ENCODE measurements at regions not wholly inside any gene's neighbourhood (a gene's known extent, or its start where the extent isn't known, plus 50 kb on each side); places are given as distances from the start of the nearest gene placed in this dataset.

DNA sequence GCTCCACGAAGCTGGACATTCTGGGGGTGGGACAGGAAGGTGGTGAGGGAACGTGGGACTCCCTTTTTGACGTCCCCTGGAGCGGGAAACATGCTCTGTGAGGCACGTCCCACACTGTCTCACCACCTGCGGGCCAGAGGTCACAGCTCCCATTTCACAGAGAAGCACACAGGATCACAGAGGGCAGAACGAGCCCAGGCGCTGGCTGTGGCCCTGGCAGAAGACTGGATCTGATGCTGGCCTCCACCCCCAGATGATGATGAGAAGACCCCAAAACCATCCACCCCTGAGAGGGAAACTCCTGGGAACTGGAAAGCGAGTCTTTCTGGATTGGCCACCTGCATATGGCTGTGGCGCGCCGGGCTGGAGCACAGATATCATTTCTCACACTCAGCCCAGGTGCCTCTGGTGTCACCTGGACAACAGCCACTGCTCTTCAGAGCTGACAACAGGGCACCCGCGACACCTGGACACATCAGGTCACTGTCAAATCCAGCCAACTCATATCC lies 216.2 kb downstream of the TUBA3C start:
- H3K4me3 Mint-ChIP-seq, result no peak overlapping the region
- no peaks in the 10 kb centered on the region for H3K27me3 ChIP-seq (ENCODE audit: insufficient read depth)
- no peak overlapping the region for H3K27ac Mint-ChIP-seq
- H3K4me2 ChIP-seq, result no peak overlapping the region
- no peak overlapping the region for H3K4me3 ChIP-seq
- H3K9me3 Mint-ChIP-seq, result peaks cover 100% of the 10 kb centered on the region
- H3K27ac ChIP-seq (ENCODE audit: low read depth), result no peak overlapping the region
- no peaks in the 10 kb centered on the region for H3K9me2 ChIP-seq (ENCODE audit: insufficient read depth)
- H3K27me3 Mint-ChIP-seq (ENCODE audit: insufficient read depth, low read depth, poor library complexity), result peaks cover 7% of the 10 kb centered on the region
- no peaks in the 10 kb centered on the region for H3K79me2 ChIP-seq (replicated peaks; ENCODE audit: insufficient read depth)
- H4K20me1 ChIP-seq (replicated peaks; ENCODE audit: insufficient read depth), result no peaks in the 10 kb centered on the region
- H3K4me1 ChIP-seq (ENCODE audit: insufficient read depth), result no peaks in the 10 kb centered on the region
- DNase-seq (ENCODE audit: low spot score) (no peak), ATAC-seq (no peak)
- no peak for TF ChIP-seq JUNB (IDR thresholded peaks at IDR 0.05; ENCODE audit: unreplicated experiment)
- no peak for TF ChIP-seq CREB1 (CRISPR knock-in tag; IDR thresholded peaks at IDR 0.05; ENCODE audit: low read depth)
- TF ChIP-seq, protein P1, sequence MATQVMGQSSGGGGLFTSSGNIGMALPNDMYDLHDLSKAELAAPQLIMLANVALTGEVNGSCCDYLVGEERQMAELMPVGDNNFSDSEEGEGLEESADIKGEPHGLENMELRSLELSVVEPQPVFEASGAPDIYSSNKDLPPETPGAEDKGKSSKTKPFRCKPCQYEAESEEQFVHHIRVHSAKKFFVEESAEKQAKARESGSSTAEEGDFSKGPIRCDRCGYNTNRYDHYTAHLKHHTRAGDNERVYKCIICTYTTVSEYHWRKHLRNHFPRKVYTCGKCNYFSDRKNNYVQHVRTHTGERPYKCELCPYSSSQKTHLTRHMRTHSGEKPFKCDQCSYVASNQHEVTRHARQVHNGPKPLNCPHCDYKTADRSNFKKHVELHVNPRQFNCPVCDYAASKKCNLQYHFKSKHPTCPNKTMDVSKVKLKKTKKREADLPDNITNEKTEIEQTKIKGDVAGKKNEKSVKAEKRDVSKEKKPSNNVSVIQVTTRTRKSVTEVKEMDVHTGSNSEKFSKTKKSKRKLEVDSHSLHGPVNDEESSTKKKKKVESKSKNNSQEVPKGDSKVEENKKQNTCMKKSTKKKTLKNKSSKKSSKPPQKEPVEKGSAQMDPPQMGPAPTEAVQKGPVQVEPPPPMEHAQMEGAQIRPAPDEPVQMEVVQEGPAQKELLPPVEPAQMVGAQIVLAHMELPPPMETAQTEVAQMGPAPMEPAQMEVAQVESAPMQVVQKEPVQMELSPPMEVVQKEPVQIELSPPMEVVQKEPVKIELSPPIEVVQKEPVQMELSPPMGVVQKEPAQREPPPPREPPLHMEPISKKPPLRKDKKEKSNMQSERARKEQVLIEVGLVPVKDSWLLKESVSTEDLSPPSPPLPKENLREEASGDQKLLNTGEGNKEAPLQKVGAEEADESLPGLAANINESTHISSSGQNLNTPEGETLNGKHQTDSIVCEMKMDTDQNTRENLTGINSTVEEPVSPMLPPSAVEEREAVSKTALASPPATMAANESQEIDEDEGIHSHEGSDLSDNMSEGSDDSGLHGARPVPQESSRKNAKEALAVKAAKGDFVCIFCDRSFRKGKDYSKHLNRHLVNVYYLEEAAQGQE (IDR thresholded peaks at IDR 0.05; ENCODE audit: unreplicated experiment), result no peak
- TF ChIP-seq ZNF114 (CRISPR knock-in tag; IDR thresholded peaks at IDR 0.05), result no peak
- H3K36me3 Mint-ChIP-seq (ENCODE audit: low read depth), result peaks cover 33% of the 10 kb centered on the region; the same call in 2 of the 3 replicates
- H3K4me1 Mint-ChIP-seq, result no peaks in the 10 kb centered on the region
- no peaks in the 10 kb centered on the region for H3F3A ChIP-seq (replicated peaks; ENCODE audit: low read depth)
- H3K36me3 ChIP-seq (ENCODE audit: insufficient read depth), result peaks cover 8% of the 10 kb centered on the region
- H2AFZ ChIP-seq, result no peak overlapping the region

DNA sequence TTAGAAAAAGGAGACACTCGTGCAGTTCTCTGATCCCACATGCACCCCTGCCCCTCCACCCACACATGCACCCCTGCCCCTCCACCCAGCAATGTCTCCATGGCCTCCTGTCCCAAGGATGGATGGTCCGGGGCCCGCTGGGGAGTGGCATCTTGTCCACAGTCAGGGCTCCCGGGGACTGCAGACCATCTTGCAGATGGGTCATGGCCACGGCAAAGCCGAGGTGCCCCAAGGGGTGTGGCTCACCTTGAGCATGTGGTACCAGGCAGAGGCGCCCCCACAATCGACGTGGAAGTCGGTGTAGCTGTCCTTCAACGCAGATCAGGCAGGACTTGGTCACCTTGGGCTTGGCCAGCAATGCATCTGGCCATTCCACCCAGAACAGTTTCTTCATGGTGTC lies 216.7 kb downstream of the TUBA3C start:
- peaks cover 7% of the 10 kb centered on the region for H3K36me3 ChIP-seq (ENCODE audit: insufficient read depth)
- DNase-seq (ENCODE audit: low spot score) (no peak), ATAC-seq (no peak)
- Mint-ChIP-seq H3K9me3 (peaks cover 100% of the 10 kb centered on the region), H3K27me3 (ENCODE audit: insufficient read depth, low read depth, poor library complexity) (peaks cover 7% of the 10 kb centered on the region), H3K27ac (no peak overlapping the region), H3K36me3 (ENCODE audit: low read depth) (peaks cover 33% of the 10 kb centered on the region; the same call in 2 of the 3 replicates), H3K4me1 (no peaks in the 10 kb centered on the region), H3K4me3 (no peak overlapping the region)
- H3K79me2 ChIP-seq (replicated peaks; ENCODE audit: insufficient read depth), result no peaks in the 10 kb centered on the region
- H3K4me3 ChIP-seq, result no peak overlapping the region
- H3K4me1 ChIP-seq (ENCODE audit: insufficient read depth), result no peaks in the 10 kb centered on the region
- H3K4me2 ChIP-seq, result no peak overlapping the region
- no peaks in the 10 kb centered on the region for H3K27me3 ChIP-seq (ENCODE audit: insufficient read depth)
- no peak overlapping the region for H2AFZ ChIP-seq
- H3K27ac ChIP-seq (ENCODE audit: low read depth), result no peak overlapping the region
- H3F3A ChIP-seq (replicated peaks; ENCODE audit: low read depth), result no peaks in the 10 kb centered on the region
- no peaks in the 10 kb centered on the region for H3K9me2 ChIP-seq (ENCODE audit: insufficient read depth)
- no peaks in the 10 kb centered on the region for H4K20me1 ChIP-seq (replicated peaks; ENCODE audit: insufficient read depth)
- TF ChIP-seq EZH2phosphoT487 (IDR thresholded peaks at IDR 0.05; ENCODE audit: unreplicated experiment) (no peak), EZH2 (IDR thresholded peaks at IDR 0.05; ENCODE audit: low read depth, unreplicated experiment) (no peak), JUNB (IDR thresholded peaks at IDR 0.05; ENCODE audit: unreplicated experiment) (no peak), POLR2AphosphoS5 (IDR thresholded peaks at IDR 0.05; ENCODE audit: low read depth) (no peak), CREB1 (CRISPR knock-in tag; IDR thresholded peaks at IDR 0.05; ENCODE audit: low read depth) (no peak), NANOG (IDR thresholded peaks at IDR 0.05; ENCODE audit: borderline replicate concordance) (no peak), ZNF114 (CRISPR knock-in tag; IDR thresholded peaks at IDR 0.05) (no peak)
- TF ChIP-seq, protein P2, sequence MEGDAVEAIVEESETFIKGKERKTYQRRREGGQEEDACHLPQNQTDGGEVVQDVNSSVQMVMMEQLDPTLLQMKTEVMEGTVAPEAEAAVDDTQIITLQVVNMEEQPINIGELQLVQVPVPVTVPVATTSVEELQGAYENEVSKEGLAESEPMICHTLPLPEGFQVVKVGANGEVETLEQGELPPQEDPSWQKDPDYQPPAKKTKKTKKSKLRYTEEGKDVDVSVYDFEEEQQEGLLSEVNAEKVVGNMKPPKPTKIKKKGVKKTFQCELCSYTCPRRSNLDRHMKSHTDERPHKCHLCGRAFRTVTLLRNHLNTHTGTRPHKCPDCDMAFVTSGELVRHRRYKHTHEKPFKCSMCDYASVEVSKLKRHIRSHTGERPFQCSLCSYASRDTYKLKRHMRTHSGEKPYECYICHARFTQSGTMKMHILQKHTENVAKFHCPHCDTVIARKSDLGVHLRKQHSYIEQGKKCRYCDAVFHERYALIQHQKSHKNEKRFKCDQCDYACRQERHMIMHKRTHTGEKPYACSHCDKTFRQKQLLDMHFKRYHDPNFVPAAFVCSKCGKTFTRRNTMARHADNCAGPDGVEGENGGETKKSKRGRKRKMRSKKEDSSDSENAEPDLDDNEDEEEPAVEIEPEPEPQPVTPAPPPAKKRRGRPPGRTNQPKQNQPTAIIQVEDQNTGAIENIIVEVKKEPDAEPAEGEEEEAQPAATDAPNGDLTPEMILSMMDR (conservative IDR thresholded peaks at IDR 0.05; ENCODE audit: low read depth in 2 of 2), result no peak
- TF ChIP-seq, protein P3, sequence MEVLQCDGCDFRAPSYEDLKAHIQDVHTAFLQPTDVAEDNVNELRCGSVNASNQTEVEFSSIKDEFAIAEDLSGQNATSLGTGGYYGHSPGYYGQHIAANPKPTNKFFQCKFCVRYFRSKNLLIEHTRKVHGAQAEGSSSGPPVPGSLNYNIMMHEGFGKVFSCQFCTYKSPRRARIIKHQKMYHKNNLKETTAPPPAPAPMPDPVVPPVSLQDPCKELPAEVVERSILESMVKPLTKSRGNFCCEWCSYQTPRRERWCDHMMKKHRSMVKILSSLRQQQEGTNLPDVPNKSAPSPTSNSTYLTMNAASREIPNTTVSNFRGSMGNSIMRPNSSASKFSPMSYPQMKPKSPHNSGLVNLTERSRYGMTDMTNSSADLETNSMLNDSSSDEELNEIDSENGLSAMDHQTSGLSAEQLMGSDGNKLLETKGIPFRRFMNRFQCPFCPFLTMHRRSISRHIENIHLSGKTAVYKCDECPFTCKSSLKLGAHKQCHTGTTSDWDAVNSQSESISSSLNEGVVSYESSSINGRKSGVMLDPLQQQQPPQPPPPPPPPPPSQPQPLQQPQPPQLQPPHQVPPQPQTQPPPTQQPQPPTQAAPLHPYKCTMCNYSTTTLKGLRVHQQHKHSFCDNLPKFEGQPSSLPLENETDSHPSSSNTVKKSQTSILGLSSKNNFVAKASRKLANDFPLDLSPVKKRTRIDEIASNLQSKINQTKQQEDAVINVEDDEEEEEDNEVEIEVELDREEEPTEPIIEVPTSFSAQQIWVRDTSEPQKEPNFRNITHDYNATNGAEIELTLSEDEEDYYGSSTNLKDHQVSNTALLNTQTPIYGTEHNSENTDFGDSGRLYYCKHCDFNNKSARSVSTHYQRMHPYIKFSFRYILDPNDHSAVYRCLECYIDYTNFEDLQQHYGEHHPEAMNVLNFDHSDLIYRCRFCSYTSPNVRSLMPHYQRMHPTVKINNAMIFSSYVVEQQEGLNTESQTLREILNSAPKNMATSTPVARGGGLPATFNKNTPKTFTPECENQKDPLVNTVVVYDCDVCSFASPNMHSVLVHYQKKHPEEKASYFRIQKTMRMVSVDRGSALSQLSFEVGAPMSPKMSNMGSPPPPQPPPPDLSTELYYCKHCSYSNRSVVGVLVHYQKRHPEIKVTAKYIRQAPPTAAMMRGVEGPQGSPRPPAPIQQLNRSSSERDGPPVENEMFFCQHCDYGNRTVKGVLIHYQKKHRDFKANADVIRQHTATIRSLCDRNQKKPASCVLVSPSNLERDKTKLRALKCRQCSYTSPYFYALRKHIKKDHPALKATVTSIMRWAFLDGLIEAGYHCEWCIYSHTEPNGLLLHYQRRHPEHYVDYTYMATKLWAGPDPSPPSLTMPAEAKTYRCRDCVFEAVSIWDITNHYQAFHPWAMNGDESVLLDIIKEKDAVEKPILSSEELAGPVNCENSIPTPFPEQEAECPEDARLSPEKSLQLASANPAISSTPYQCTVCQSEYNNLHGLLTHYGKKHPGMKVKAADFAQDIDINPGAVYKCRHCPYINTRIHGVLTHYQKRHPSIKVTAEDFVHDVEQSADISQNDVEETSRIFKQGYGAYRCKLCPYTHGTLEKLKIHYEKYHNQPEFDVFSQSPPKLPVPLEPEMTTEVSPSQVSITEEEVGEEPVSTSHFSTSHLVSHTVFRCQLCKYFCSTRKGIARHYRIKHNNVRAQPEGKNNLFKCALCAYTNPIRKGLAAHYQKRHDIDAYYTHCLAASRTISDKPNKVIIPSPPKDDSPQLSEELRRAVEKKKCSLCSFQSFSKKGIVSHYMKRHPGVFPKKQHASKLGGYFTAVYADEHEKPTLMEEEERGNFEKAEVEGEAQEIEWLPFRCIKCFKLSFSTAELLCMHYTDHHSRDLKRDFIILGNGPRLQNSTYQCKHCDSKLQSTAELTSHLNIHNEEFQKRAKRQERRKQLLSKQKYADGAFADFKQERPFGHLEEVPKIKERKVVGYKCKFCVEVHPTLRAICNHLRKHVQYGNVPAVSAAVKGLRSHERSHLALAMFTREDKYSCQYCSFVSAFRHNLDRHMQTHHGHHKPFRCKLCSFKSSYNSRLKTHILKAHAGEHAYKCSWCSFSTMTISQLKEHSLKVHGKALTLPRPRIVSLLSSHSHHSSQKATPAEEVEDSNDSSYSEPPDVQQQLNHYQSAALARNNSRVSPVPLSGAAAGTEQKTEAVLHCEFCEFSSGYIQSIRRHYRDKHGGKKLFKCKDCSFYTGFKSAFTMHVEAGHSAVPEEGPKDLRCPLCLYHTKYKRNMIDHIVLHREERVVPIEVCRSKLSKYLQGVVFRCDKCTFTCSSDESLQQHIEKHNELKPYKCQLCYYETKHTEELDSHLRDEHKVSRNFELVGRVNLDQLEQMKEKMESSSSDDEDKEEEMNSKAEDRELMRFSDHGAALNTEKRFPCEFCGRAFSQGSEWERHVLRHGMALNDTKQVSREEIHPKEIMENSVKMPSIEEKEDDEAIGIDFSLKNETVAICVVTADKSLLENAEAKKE (CRISPR knock-in tag; IDR thresholded peaks at IDR 0.05), result no peak

Data from GM23338 (cell line).